ENCODE measurements at regions not wholly inside any gene's neighbourhood (a gene's known extent, or its start where the extent isn't known, plus 50 kb on each side); places are given as distances from the start of the nearest gene placed in this dataset.

- WGBS, 2 donors = 88 to 96% methylated on average over 2 of the region's 2 CpGs
- TF ChIP-seq CTCF (IDR thresholded peaks at IDR 0.05; ENCODE audit: control extremely low read depth, extremely low read depth) = no peak
- H3K27ac ChIP-seq (ENCODE audit: low read depth in 1 of 2, low read length in 1 of 2) = no peak overlapping the region
- ATAC-seq (ENCODE audit: insufficient read depth, low FRiP score) (no peak), DNase-seq (no peak)
- peaks cover 0 to 2% (median 0%) of the 10 kb centered on the region in 4 donors for H3K9me3 ChIP-seq (ENCODE audit: control insufficient read depth in 4 of 4, insufficient read depth in 3 of 4, low read length in 3 of 4)
- H3K27me3 ChIP-seq (ENCODE audit: control insufficient read depth in 3 of 3, insufficient read depth in 3 of 3, low read length in 2 of 3) = no peaks in the 10 kb centered on the region
- H3K36me3 ChIP-seq (ENCODE audit: control insufficient read depth in 4 of 4, insufficient read depth in 4 of 4, low read length in 4 of 4) = no peaks in the 10 kb centered on the region
- no peak overlapping the region for H3K9ac ChIP-seq (ENCODE audit: insufficient read depth in 1 of 2, low read length in 2 of 2)
- peaks cover 0 to 22% (median 6%) of the 10 kb centered on the region in 5 donors for H3K4me1 ChIP-seq (ENCODE audit: control insufficient read depth in 5 of 5, insufficient read depth in 5 of 5, low read length in 5 of 5)
- H3K4me3 ChIP-seq = no peak overlapping the region
Observed at GRCh38 chr10:105990529-105990928, 1174.0 kb downstream of the SORCS1 start.

GRCh38 chr10:105989995-105990394 is 1174.5 kb downstream of the SORCS1 start:
- TF ChIP-seq CTCF (IDR thresholded peaks at IDR 0.05; ENCODE audit: control extremely low read depth, extremely low read depth) = no peak
- peaks cover 0 to 23% (median 6%) of the 10 kb centered on the region in 5 donors for H3K4me1 ChIP-seq (ENCODE audit: control insufficient read depth in 5 of 5, insufficient read depth in 5 of 5, low read length in 5 of 5)
- 95 to 96% methylated on average over 3 of the region's 3 CpGs for WGBS, 2 donors

DNA sequence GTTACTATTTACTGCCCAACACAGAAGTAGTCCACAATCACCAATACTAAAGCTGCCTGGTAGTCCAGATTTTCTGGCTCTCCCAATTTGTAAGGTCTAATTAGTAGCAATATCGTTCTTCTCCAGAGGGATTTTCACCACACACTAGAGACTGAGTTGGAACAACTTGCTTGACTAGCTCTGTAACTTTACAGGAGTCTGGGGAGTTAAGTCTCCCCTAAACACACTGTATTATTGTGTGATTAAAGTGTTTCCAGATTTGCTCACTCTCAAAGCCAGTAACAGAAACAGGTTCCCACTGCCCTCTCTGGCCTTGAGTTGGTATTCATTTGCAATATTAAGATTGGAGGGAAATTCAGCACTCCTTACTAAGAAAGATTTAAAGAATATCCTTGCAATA is 1175.7 kb downstream of the SORCS1 start:
- WGBS, 2 donors = 76 to 79% methylated on average over 1 of the region's 1 CpG
- Histone ChIP-seq H3K4me1 (ENCODE audit: control insufficient read depth in 5 of 5, insufficient read depth in 5 of 5, low read length in 5 of 5) (peaks cover 0 to 23% (median 6%) of the 10 kb centered on the region in 5 donors), H3K4me3 (no peak overlapping the region), H3K9ac (ENCODE audit: insufficient read depth in 1 of 2, low read length in 2 of 2) (no peak overlapping the region), H3K9me3 (ENCODE audit: control insufficient read depth in 4 of 4, insufficient read depth in 3 of 4, low read length in 3 of 4) (peaks cover 0 to 2% (median 0%) of the 10 kb centered on the region in 4 donors), H3K36me3 (ENCODE audit: control insufficient read depth in 4 of 4, insufficient read depth in 4 of 4, low read length in 4 of 4) (no peaks in the 10 kb centered on the region), H3K27ac (ENCODE audit: low read depth in 1 of 2, low read length in 1 of 2) (no peak overlapping the region), H3K27me3 (ENCODE audit: control insufficient read depth in 3 of 3, insufficient read depth in 3 of 3, low read length in 2 of 3) (no peaks in the 10 kb centered on the region)
- DNase-seq = peak in 2 of 3 donors; percentile 23 to 48
- ATAC-seq (ENCODE audit: insufficient read depth, low FRiP score) = no peak
- TF ChIP-seq CTCF (IDR thresholded peaks at IDR 0.05; ENCODE audit: control extremely low read depth, extremely low read depth) = no peak

More at GRCh38 chr10:105989995-105990394, 1174.5 kb downstream of the SORCS1 start:
- H3K36me3 ChIP-seq (ENCODE audit: control insufficient read depth in 4 of 4, insufficient read depth in 4 of 4, low read length in 4 of 4) = no peaks in the 10 kb centered on the region
- H3K27ac ChIP-seq (ENCODE audit: low read depth in 1 of 2, low read length in 1 of 2) = no peak overlapping the region
- DNase-seq = no peak
- no peaks in the 10 kb centered on the region for H3K27me3 ChIP-seq (ENCODE audit: control insufficient read depth in 3 of 3, insufficient read depth in 3 of 3, low read length in 2 of 3)
- no peak overlapping the region for H3K9ac ChIP-seq (ENCODE audit: insufficient read depth in 1 of 2, low read length in 2 of 2)
- H3K9me3 ChIP-seq (ENCODE audit: control insufficient read depth in 4 of 4, insufficient read depth in 3 of 4, low read length in 3 of 4) = peaks cover 0 to 2% (median 0%) of the 10 kb centered on the region in 4 donors
- ATAC-seq (ENCODE audit: insufficient read depth, low FRiP score) = no peak
- H3K4me3 ChIP-seq = no peak overlapping the region

Measured in lung (tissue), 11 donors.